T-cell (primary cell): ENCODE measurements at regions not wholly inside any gene's neighbourhood (a gene's known extent, or its start where the extent isn't known, plus 50 kb on each side); places are given as distances from the start of the nearest gene placed in this dataset.
A peak's percentile ranks its signal among the peaks of the same experiment; 100 is the strongest.

Experiments
- ATAC-seq, 4 experiments: fragments of 200-7000 bp in 3 of 4; fragments of 150-1000 bp in 1 of 4; cut with Tn5 transposase; replicated peaks in 1 of 4; 1 replicate in 3 of 4; 2 replicates in 1 of 4; pipeline ENCODE4 v1.10.0; 2021; ENCODE audit warnings: moderate library complexity in 3 of 4, mild to moderate bottlenecking in 2 of 4, moderate number of reproducible peaks in 1 of 4
- CTCF ChIA-PET, 2 donors: fragments of 300-600 bp; sonication (Branson Sonifier 250); formaldehyde crosslinking; loops; one replicate each; lab custom pipeline; 2022; ENCODE audit warnings: antibody characterized with exemption in 2 of 2; lab: Charles Lee
- POLR2A ChIA-PET, 2 donors: fragments of 300-600 bp; sonication (Branson Sonifier 250); formaldehyde crosslinking; loops; one replicate each; lab custom pipeline; 2022; ENCODE audit warnings: antibody characterized with exemption in 2 of 2; lab: Charles Lee
- DNase-seq, 35 experiments: peaks; one replicate each; pipeline versions ENCODE4 v3.0.0 to v3.0.0-alpha.2; 2013 to 2023
- H3K27ac ChIP-seq: one replicate; pipeline ENCODE4 v1.5.1; 2013; ENCODE audit warnings: low read length
- H3K27me3 ChIP-seq, 2 experiments: replicated peaks in 1 of 2; 1 replicate in 1 of 2; 2 replicates in 1 of 2; pipeline versions ENCODE4 v1.6.1 to v1.7.0; 2013; ENCODE audit warnings: low read length in 1 of 2, mixed read lengths in 1 of 2; ENCODE audit not compliant: control insufficient read depth in 2 of 2, insufficient read depth in 2 of 2; ENCODE audit errors: extremely low read depth in 1 of 2
- H3K36me3 ChIP-seq, 2 donors: 1 replicate in 1 of 2; 2 replicates in 1 of 2; pipeline versions ENCODE4 v1.6.1 to v1.7.0; 2013; ENCODE audit warnings: low read length in 1 of 2; ENCODE audit not compliant: control insufficient read depth in 2 of 2, insufficient read depth in 1 of 2; ENCODE audit errors: extremely low read depth in 1 of 2
- H3K4me1 ChIP-seq, 2 experiments: 1 replicate in 1 of 2; 2 replicates in 1 of 2; pipeline versions ENCODE4 v1.6.1 to v1.7.0; 2013; ENCODE audit warnings: low read length in 2 of 2, mixed read lengths in 1 of 2; ENCODE audit not compliant: insufficient read depth in 2 of 2, control insufficient read depth in 1 of 2; ENCODE audit errors: extremely low read depth in 1 of 2
- H3K4me3 ChIP-seq, 2 donors: 1 replicate in 1 of 2; 2 replicates in 1 of 2; pipeline versions ENCODE4 v1.5.1 to v1.7.0; 2013; ENCODE audit warnings: mild to moderate bottlenecking in 2 of 2, low read length in 1 of 2, moderate library complexity in 1 of 2; ENCODE audit not compliant: control insufficient read depth in 1 of 2; ENCODE audit errors: extremely low read depth in 1 of 2
- H3K9me3 ChIP-seq: 2 replicates; pipeline ENCODE4 v1.7.0; 2013
- H3K27ac Mint-ChIP-seq, 2 donors: one replicate each; pipeline ENCODE4 v1.8.0; 2020 to 2021; ENCODE audit warnings: mild to moderate bottlenecking in 2 of 2, mixed read lengths in 2 of 2
- H3K27me3 Mint-ChIP-seq, 2 donors: one replicate each; pipeline ENCODE4 v1.8.0; 2021 to 2022; ENCODE audit warnings: mixed read lengths in 2 of 2
- H3K36me3 Mint-ChIP-seq: one replicate; pipeline ENCODE4 v1.8.0; 2021; ENCODE audit warnings: mixed read lengths
- H3K4me1 Mint-ChIP-seq, 3 donors: one replicate each; pipeline ENCODE4 v1.8.0; 2020 to 2022; ENCODE audit warnings: mixed read lengths in 3 of 3, mild to moderate bottlenecking in 1 of 3
- H3K4me3 Mint-ChIP-seq, 3 donors: one replicate each; pipeline ENCODE4 v1.8.0; 2020 to 2022; ENCODE audit warnings: mild to moderate bottlenecking in 3 of 3, mixed read lengths in 3 of 3, moderate library complexity in 3 of 3
- H3K9me3 Mint-ChIP-seq, 3 donors: one replicate each; pipeline ENCODE4 v1.8.0; 2020 to 2022; ENCODE audit warnings: mixed read lengths in 3 of 3
- WGBS: methylation state at CpG from one replicate; pipeline ENCODE4 v1.1.5; 2013; ENCODE audit warnings: missing lambda C conversion rate; ENCODE audit not compliant: insufficient coverage; 5-methylcytosine and 5-hydroxymethylcytosine counted together

GRCh38 chrX:125175991-125176584 is 143.6 kb upstream of the TEX13C start:
- H3K4me1 ChIP-seq = no peaks in the 10 kb centered on the region
- H3K4me3 ChIP-seq = no peak overlapping the region
- Mint-ChIP-seq H3K4me3 (no peak overlapping the region), H3K27me3 (peaks cover 0 to 10% of the 10 kb centered on the region in 2 donors), H3K9me3 (no peaks in the 10 kb centered on the region), H3K27ac (no peak overlapping the region), H3K4me1 (no peaks in the 10 kb centered on the region), H3K36me3 (no peaks in the 10 kb centered on the region)
- no peaks in the 10 kb centered on the region for H3K9me3 ChIP-seq
- POLR2A ChIA-PET = no interaction called here
- DNase-seq = no peak
- CTCF ChIA-PET = no interaction called here
- H3K36me3 ChIP-seq = no peaks in the 10 kb centered on the region
- no peak overlapping the region for H3K27ac ChIP-seq
- WGBS = no CpG with 5 or more reads among the region's 1 CpG
- no peak for ATAC-seq
- H3K27me3 ChIP-seq = no peaks in the 10 kb centered on the region

GRCh38 chrX:125193921-125194320 is 125.8 kb upstream of the TEX13C start:
- Histone ChIP-seq H3K4me3 (no peak overlapping the region), H3K36me3 (no peaks in the 10 kb centered on the region), H3K9me3 (no peaks in the 10 kb centered on the region), H3K4me1 (no peaks in the 10 kb centered on the region), H3K27ac (no peak overlapping the region), H3K27me3 (no peaks in the 10 kb centered on the region)
- no peaks in the 10 kb centered on the region for H3K9me3 Mint-ChIP-seq
- ChIA-PET CTCF (no interaction called here), POLR2A (no interaction called here)
- no peak for ATAC-seq
- no peak for DNase-seq
- H3K27me3 Mint-ChIP-seq = peaks cover 18 to 43% of the 10 kb centered on the region in 2 donors
- no peak overlapping the region for H3K27ac Mint-ChIP-seq
- no peak overlapping the region for H3K4me3 Mint-ChIP-seq
- no peaks in the 10 kb centered on the region for H3K36me3 Mint-ChIP-seq
- no peaks in the 10 kb centered on the region for H3K4me1 Mint-ChIP-seq
- WGBS = 94% methylated on average over 2 of the region's 4 CpGs

GRCh38 chrX:125198546-125198945 is 121.1 kb upstream of the TEX13C start:
- Histone ChIP-seq H3K4me1 (peaks cover 0 to 12% of the 10 kb centered on the region in 2 experiments), H3K4me3 (no peak overlapping the region), H3K27ac (no peak overlapping the region), H3K27me3 (peaks cover 4 to 13% of the 10 kb centered on the region in 2 experiments), H3K9me3 (no peaks in the 10 kb centered on the region), H3K36me3 (no peaks in the 10 kb centered on the region)
- POLR2A ChIA-PET = no interaction called here
- ATAC-seq (no peak), DNase-seq (no peak)
- no CpG with 5 or more reads among the region's 1 CpG for WGBS
- H3K27me3 Mint-ChIP-seq = peaks cover 33 to 43% of the 10 kb centered on the region in 2 donors
- no peaks in the 10 kb centered on the region for H3K9me3 Mint-ChIP-seq
- CTCF ChIA-PET = no interaction called here
- H3K4me3 Mint-ChIP-seq = no peak overlapping the region
- peaks cover 10 to 14% (median 12%) of the 10 kb centered on the region in 3 donors for H3K4me1 Mint-ChIP-seq
- no peak overlapping the region for H3K27ac Mint-ChIP-seq
- H3K36me3 Mint-ChIP-seq = no peaks in the 10 kb centered on the region

- WGBS = 8% methylated on average over 5 of the region's 33 CpGs
- Histone ChIP-seq H3K4me1 (peaks cover 2 to 31% of the 10 kb centered on the region in 2 experiments), H3K4me3 (peak overlapping the region in 1 of 2 donors; percentile 69), H3K36me3 (no peaks in the 10 kb centered on the region), H3K27me3 (peaks cover 4 to 36% of the 10 kb centered on the region in 2 experiments), H3K27ac (no peak overlapping the region), H3K9me3 (no peaks in the 10 kb centered on the region)
- POLR2A ChIA-PET = no interaction called here
- no peak overlapping the region for H3K27ac Mint-ChIP-seq
- H3K36me3 Mint-ChIP-seq = no peaks in the 10 kb centered on the region
- H3K9me3 Mint-ChIP-seq = no peaks in the 10 kb centered on the region
- DNase-seq (peak in 1 of 35 experiments; percentile 0), ATAC-seq (no peak)
- CTCF ChIA-PET = no interaction called here
- H3K4me1 Mint-ChIP-seq = peaks cover 25 to 27% (median 25%) of the 10 kb centered on the region in 3 donors
- H3K27me3 Mint-ChIP-seq = peaks cover 36 to 43% of the 10 kb centered on the region in 2 donors
- H3K4me3 Mint-ChIP-seq = peak overlapping the region; percentile 28 to 74 (median 73)
Measured at GRCh38 chrX:125202591-125203248, 117.0 kb upstream of the TEX13C start.

- Mint-ChIP-seq H3K4me3 (peak overlapping the region; percentile 63 to 74 (median 73)), H3K27me3 (peaks cover 35 to 44% of the 10 kb centered on the region in 2 donors), H3K27ac (no peak overlapping the region), H3K36me3 (no peaks in the 10 kb centered on the region), H3K9me3 (no peaks in the 10 kb centered on the region), H3K4me1 (peaks cover 25 to 27% (median 25%) of the 10 kb centered on the region in 3 donors)
- ATAC-seq = no peak
- Histone ChIP-seq H3K4me1 (peaks cover 2 to 31% of the 10 kb centered on the region in 2 experiments), H3K27me3 (peaks cover 4 to 36% of the 10 kb centered on the region in 2 experiments), H3K36me3 (no peaks in the 10 kb centered on the region), H3K27ac (no peak overlapping the region), H3K9me3 (no peaks in the 10 kb centered on the region), H3K4me3 (peak overlapping the region in 1 of 2 donors; percentile 69)
- POLR2A ChIA-PET = no interaction called here
- CTCF ChIA-PET = no interaction called here
- peak in 1 of 35 experiments; percentile 0 for DNase-seq
- WGBS = 5% methylated on average over 10 of the region's 25 CpGs
Measured at GRCh38 chrX:125203365-125203736, 116.3 kb upstream of the TEX13C start.

- WGBS = under 1% methylated on average over 29 of the region's 63 CpGs
- DNase-seq (peak in 2 of 35 experiments; percentile 1 to 7), ATAC-seq (peak in 2 of 4 experiments; percentile 53 to 55)
- ChIA-PET POLR2A (no interaction called here), CTCF (no interaction called here)
- Mint-ChIP-seq H3K27ac (no peak overlapping the region), H3K9me3 (no peaks in the 10 kb centered on the region), H3K4me1 (peaks cover 25 to 27% (median 25%) of the 10 kb centered on the region in 3 donors), H3K27me3 (peaks cover 34 to 44% of the 10 kb centered on the region in 2 donors), H3K36me3 (no peaks in the 10 kb centered on the region), H3K4me3 (peak overlapping the region; percentile 47 to 74 (median 69))
- peaks cover 4 to 38% of the 10 kb centered on the region in 2 experiments for H3K27me3 ChIP-seq
- no peaks in the 10 kb centered on the region for H3K36me3 ChIP-seq
- H3K27ac ChIP-seq = no peak overlapping the region
- peak overlapping the region; percentile 42 to 69 for H3K4me3 ChIP-seq
- peaks cover 2 to 31% of the 10 kb centered on the region in 2 experiments for H3K4me1 ChIP-seq
- no peaks in the 10 kb centered on the region for H3K9me3 ChIP-seq
Measured at GRCh38 chrX:125203737-125204578, 115.7 kb upstream of the TEX13C start.
